Calu3 (cell line): ENCODE measurements at regions not wholly inside any gene's neighbourhood (a gene's known extent, or its start where the extent isn't known, plus 50 kb on each side); places are given as distances from the start of the nearest gene placed in this dataset.

ENCODE experiments used
- BruUV-seq: library from RNA; stranded (reverse); fragments of 400-500 nt; replicated peaks from 2 replicates; lab custom pipeline; 2021; lab: Mats Ljungman, UMichigan
- CTCF ChIA-PET: fragments of 300-600 bp; sonication (Branson Sonifier 250); formaldehyde crosslinking; loops from one replicate; lab custom pipeline; 2022; ENCODE audit warnings: antibody characterized with exemption; lab: Charles Lee
- DNase-seq: peaks from one replicate; pipeline ENCODE4 v3.0.0; 2022
- H3K27ac Mint-ChIP-seq: one replicate; pipeline ENCODE4 v1.8.0; 2022; ENCODE audit warnings: mixed read lengths; ENCODE audit not compliant: unreplicated experiment
- H3K27me3 Mint-ChIP-seq: one replicate; pipeline ENCODE4 v1.8.0; 2022; ENCODE audit warnings: mixed read lengths; ENCODE audit not compliant: unreplicated experiment
- H3K36me3 Mint-ChIP-seq: one replicate; pipeline ENCODE4 v1.8.0; 2022; ENCODE audit warnings: mild to moderate bottlenecking, moderate library complexity, mixed read lengths; ENCODE audit not compliant: insufficient read depth, unreplicated experiment
- H3K4me1 Mint-ChIP-seq: one replicate; pipeline ENCODE4 v1.8.0; 2022; ENCODE audit warnings: mild to moderate bottlenecking, low read depth, mixed read lengths; ENCODE audit not compliant: unreplicated experiment
- H3K4me3 Mint-ChIP-seq: one replicate; pipeline ENCODE4 v1.8.0; 2022; ENCODE audit warnings: mild to moderate bottlenecking, low read depth, moderate library complexity, mixed read lengths; ENCODE audit not compliant: unreplicated experiment
- H3K9me3 Mint-ChIP-seq: one replicate; pipeline ENCODE4 v1.8.0; 2022; ENCODE audit warnings: low read depth, mixed read lengths; ENCODE audit not compliant: unreplicated experiment
- CTCF ChIP-seq: fragments of 200-600 bp; IDR thresholded peaks from one replicate; pipeline ENCODE4 v1.8.0; 2022; ENCODE audit warnings: antibody characterized with exemption; ENCODE audit not compliant: unreplicated experiment
- intact Hi-C: fragments of 100-400 bp; cut with micrococcal nuclease; formaldehyde crosslinking; loops from one replicate; pipeline ENCODE4 v1.10.0; 2022; ENCODE audit not compliant: unreplicated experiment

- BruUV-seq: no TSS peak
- intact Hi-C loops: no loop called here
- TF ChIP-seq CTCF: no peak
- Mint-ChIP-seq H3K4me1 (no peaks in the 10 kb centered on the region), H3K9me3 (no peaks in the 10 kb centered on the region), H3K27me3 (no peaks in the 10 kb centered on the region), H3K4me3 (no peak overlapping the region), H3K36me3 (no peaks in the 10 kb centered on the region), H3K27ac (no peak overlapping the region)
- no peak for DNase-seq
- CTCF ChIA-PET: no interaction called here
Observed at GRCh38 chr18:39773646-39774045, 2181.4 kb upstream of the PIK3C3 start.

GRCh38 chr18:39772155-39772919 is 2182.7 kb upstream of the PIK3C3 start:
- DNase-seq: no peak
- Mint-ChIP-seq H3K4me3 (no peak overlapping the region), H3K36me3 (no peaks in the 10 kb centered on the region), H3K27me3 (no peaks in the 10 kb centered on the region), H3K4me1 (no peaks in the 10 kb centered on the region), H3K27ac (no peak overlapping the region), H3K9me3 (no peaks in the 10 kb centered on the region)
- BruUV-seq: no TSS peak
- CTCF ChIA-PET: no interaction called here
- intact Hi-C loops: no loop called here
- no peak for TF ChIP-seq CTCF

GRCh38 chr18:39770399-39770798 is 2184.6 kb upstream of the PIK3C3 start:
- DNase-seq: no peak
- Mint-ChIP-seq H3K4me1 (no peaks in the 10 kb centered on the region), H3K27ac (no peak overlapping the region), H3K36me3 (no peaks in the 10 kb centered on the region), H3K4me3 (no peak overlapping the region), H3K27me3 (no peaks in the 10 kb centered on the region), H3K9me3 (no peaks in the 10 kb centered on the region)
- intact Hi-C loops: no loop called here
- CTCF ChIA-PET: no interaction called here
- no TSS peak for BruUV-seq
- TF ChIP-seq CTCF: no peak

- TF ChIP-seq CTCF: no peak
- CTCF ChIA-PET: no interaction called here
- Mint-ChIP-seq H3K4me3 (no peak overlapping the region), H3K9me3 (no peaks in the 10 kb centered on the region), H3K27ac (no peak overlapping the region), H3K4me1 (peaks cover 9% of the 10 kb centered on the region), H3K27me3 (no peaks in the 10 kb centered on the region), H3K36me3 (peaks cover 5% of the 10 kb centered on the region)
- intact Hi-C loops: no loop called here
- BruUV-seq: no TSS peak
- DNase-seq: no peak
Observed at GRCh38 chr18:39764873-39765272, 2190.2 kb upstream of the PIK3C3 start.
